ENCODE measurements at regions not wholly inside any gene's neighbourhood (a gene's known extent, or its start where the extent isn't known, plus 50 kb on each side); places are given as distances from the start of the nearest gene placed in this dataset.

DNA sequence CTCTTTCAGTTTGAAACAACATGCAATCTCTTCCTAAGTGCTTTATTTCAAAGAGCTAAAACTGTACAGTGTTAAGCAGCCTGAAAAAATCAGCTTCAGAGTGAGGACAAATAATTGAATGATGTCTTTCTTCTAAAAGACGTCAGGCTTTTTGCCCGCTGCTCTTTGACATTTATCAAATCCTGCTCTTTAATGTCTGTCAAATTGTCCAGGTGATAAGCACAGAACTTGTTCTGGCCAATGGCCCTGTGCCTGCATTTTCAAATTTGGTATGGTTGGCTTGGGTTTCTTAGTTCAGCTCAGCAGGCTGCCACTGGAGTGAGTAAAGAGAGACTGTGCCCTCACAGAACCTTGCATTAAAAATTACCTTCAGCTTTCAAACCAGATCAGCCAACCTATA is 712.9 kb upstream of the LCORL start:
- H3K9me3 ChIP-seq (ENCODE audit: insufficient read depth, low read depth, low read length): no peaks in the 10 kb centered on the region
- H3K36me3 ChIP-seq (ENCODE audit: insufficient read depth, low read length): no peaks in the 10 kb centered on the region
- H3K4me1 ChIP-seq (ENCODE audit: insufficient read depth, low read length, poor library complexity, severe bottlenecking): no peaks in the 10 kb centered on the region
- H3K79me2 ChIP-seq (ENCODE audit: insufficient read depth, low read length): no peaks in the 10 kb centered on the region
- H3K27me3 ChIP-seq (ENCODE audit: insufficient read depth, low read length, poor library complexity, severe bottlenecking): no peaks in the 10 kb centered on the region
- no peak overlapping the region for H3K4me2 ChIP-seq (ENCODE audit: low read depth, low read length, poor library complexity, severe bottlenecking)
- no peaks in the 10 kb centered on the region for H3F3A ChIP-seq (ENCODE audit: low read depth)
- H3K9me2 ChIP-seq (replicated peaks; ENCODE audit: low read depth, low read length): no peaks in the 10 kb centered on the region
- TF ChIP-seq, protein P1, sequence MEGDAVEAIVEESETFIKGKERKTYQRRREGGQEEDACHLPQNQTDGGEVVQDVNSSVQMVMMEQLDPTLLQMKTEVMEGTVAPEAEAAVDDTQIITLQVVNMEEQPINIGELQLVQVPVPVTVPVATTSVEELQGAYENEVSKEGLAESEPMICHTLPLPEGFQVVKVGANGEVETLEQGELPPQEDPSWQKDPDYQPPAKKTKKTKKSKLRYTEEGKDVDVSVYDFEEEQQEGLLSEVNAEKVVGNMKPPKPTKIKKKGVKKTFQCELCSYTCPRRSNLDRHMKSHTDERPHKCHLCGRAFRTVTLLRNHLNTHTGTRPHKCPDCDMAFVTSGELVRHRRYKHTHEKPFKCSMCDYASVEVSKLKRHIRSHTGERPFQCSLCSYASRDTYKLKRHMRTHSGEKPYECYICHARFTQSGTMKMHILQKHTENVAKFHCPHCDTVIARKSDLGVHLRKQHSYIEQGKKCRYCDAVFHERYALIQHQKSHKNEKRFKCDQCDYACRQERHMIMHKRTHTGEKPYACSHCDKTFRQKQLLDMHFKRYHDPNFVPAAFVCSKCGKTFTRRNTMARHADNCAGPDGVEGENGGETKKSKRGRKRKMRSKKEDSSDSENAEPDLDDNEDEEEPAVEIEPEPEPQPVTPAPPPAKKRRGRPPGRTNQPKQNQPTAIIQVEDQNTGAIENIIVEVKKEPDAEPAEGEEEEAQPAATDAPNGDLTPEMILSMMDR (conservative IDR thresholded peaks at IDR 0.05; ENCODE audit: low read length): no peak
- TF ChIP-seq EZH2phosphoT487 (IDR thresholded peaks at IDR 0.05; ENCODE audit: borderline replicate concordance): no peak
- no peak overlapping the region for H3K4me3 ChIP-seq (ENCODE audit: low read length, poor library complexity, severe bottlenecking)
- H2AFZ ChIP-seq (ENCODE audit: low read length): no peak overlapping the region
- H3K9ac ChIP-seq (ENCODE audit: low read depth, low read length, poor library complexity, severe bottlenecking): no peak overlapping the region
- H4K20me1 ChIP-seq (ENCODE audit: insufficient read depth, low read length, poor library complexity, severe bottlenecking): no peaks in the 10 kb centered on the region

DNA sequence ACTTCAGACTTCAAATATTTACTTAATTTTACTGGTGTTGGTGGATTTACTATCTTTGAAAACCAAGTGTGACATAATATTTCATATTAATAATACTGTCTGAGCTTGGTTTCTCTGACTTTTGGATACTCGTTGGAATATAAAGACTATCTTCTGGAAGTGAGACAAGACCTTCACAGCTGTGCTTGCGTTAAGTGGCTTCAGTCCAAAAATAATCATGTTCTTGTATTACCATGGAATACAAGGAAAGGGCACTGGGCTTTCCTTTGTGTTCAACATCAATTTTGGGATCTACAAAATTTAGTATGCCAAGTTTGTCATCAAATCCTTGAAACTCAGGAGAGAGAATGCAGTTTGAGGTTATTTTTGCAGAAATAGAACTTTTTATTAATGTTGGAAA is 712.4 kb upstream of the LCORL start:
- Histone ChIP-seq H3K4me2 (ENCODE audit: low read depth, low read length, poor library complexity, severe bottlenecking) (no peak overlapping the region), H3F3A (ENCODE audit: low read depth) (no peaks in the 10 kb centered on the region), H3K9ac (ENCODE audit: low read depth, low read length, poor library complexity, severe bottlenecking) (no peak overlapping the region), H3K79me2 (ENCODE audit: insufficient read depth, low read length) (no peaks in the 10 kb centered on the region), H2AFZ (ENCODE audit: low read length) (no peak overlapping the region), H3K36me3 (ENCODE audit: insufficient read depth, low read length) (no peaks in the 10 kb centered on the region), H3K27me3 (ENCODE audit: insufficient read depth, low read length, poor library complexity, severe bottlenecking) (no peaks in the 10 kb centered on the region), H3K9me2 (replicated peaks; ENCODE audit: low read depth, low read length) (no peaks in the 10 kb centered on the region), H3K4me3 (ENCODE audit: low read length, poor library complexity, severe bottlenecking) (no peak overlapping the region), H3K4me1 (ENCODE audit: insufficient read depth, low read length, poor library complexity, severe bottlenecking) (no peaks in the 10 kb centered on the region), H3K9me3 (ENCODE audit: insufficient read depth, low read depth, low read length) (no peaks in the 10 kb centered on the region), H4K20me1 (ENCODE audit: insufficient read depth, low read length, poor library complexity, severe bottlenecking) (no peaks in the 10 kb centered on the region)
- no peak for TF ChIP-seq EZH2phosphoT487 (IDR thresholded peaks at IDR 0.05; ENCODE audit: borderline replicate concordance)
- TF ChIP-seq, protein P1 (conservative IDR thresholded peaks at IDR 0.05; ENCODE audit: low read length): no peak

DNA sequence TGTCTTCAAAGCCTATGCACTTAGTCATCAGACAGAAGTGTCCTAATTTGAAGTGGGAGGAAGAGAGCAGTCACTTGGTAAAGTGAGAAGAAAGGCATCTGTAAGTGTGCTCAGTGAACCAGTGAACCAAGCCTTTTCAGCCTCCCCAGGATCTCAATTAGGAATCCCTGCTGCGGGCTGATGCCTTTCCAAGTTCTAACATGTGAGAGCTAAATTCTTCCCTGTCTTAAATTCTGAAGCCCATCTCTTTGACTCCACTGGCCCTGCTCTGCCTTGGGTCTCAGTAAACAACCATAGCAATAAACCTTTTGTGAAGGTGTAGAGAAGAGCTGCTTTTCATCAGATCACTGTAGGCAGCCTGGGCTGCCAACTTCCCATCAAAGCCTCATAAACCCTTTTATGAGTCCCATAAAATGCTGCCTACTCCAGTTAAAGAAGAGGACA is 701.2 kb upstream of the LCORL start:
- Histone ChIP-seq H4K20me1 (ENCODE audit: insufficient read depth, low read length, poor library complexity, severe bottlenecking) (no peaks in the 10 kb centered on the region), H3K36me3 (ENCODE audit: insufficient read depth, low read length) (no peaks in the 10 kb centered on the region), H3K9ac (ENCODE audit: low read depth, low read length, poor library complexity, severe bottlenecking) (no peak overlapping the region), H3K4me3 (ENCODE audit: low read length, poor library complexity, severe bottlenecking) (no peak overlapping the region), H3K4me1 (ENCODE audit: insufficient read depth, low read length, poor library complexity, severe bottlenecking) (no peaks in the 10 kb centered on the region), H3K79me2 (ENCODE audit: insufficient read depth, low read length) (no peaks in the 10 kb centered on the region), H3K27me3 (ENCODE audit: insufficient read depth, low read length, poor library complexity, severe bottlenecking) (no peaks in the 10 kb centered on the region), H3K9me2 (replicated peaks; ENCODE audit: low read depth, low read length) (0 out of 2 replicates have a peak, but pooled peaks cover 6% of the 10 kb centered on the region), H3K9me3 (ENCODE audit: insufficient read depth, low read depth, low read length) (no peaks in the 10 kb centered on the region), H2AFZ (ENCODE audit: low read length) (no peak overlapping the region), H3K4me2 (ENCODE audit: low read depth, low read length, poor library complexity, severe bottlenecking) (no peak overlapping the region), H3F3A (ENCODE audit: low read depth) (no peaks in the 10 kb centered on the region)
- TF ChIP-seq, protein P1 (conservative IDR thresholded peaks at IDR 0.05; ENCODE audit: low read length): no peak
- TF ChIP-seq EZH2phosphoT487 (IDR thresholded peaks at IDR 0.05; ENCODE audit: borderline replicate concordance): no peak

Data from Loucy (cell line).